Left renal pelvis (tissue), 4 donors: ENCODE measurements at regions not wholly inside any gene's neighbourhood (a gene's known extent, or its start where the extent isn't known, plus 50 kb on each side); places are given as distances from the start of the nearest gene placed in this dataset.

ENCODE experiments used
- DNase-seq, 4 donors: peaks; one replicate each; pipeline ENCODE4 v3.0.0-alpha.2; 2013; ENCODE audit warnings: low read depth in 4 of 4, low spot score in 3 of 4

- DNase-seq: no peak
These were observed 126.1 kb downstream of the SEC14L1 start for GRCh38 chr17:77266891-77267341.

- no peak for DNase-seq
These were observed 129.2 kb downstream of the SEC14L1 start for GRCh38 chr17:77269696-77270681.

GRCh38 chr17:77271411-77271810 lies 130.6 kb downstream of the SEC14L1 start:
- DNase-seq: no peak

- no peak for DNase-seq
These were observed 132.8 kb downstream of the SEC14L1 start for GRCh38 chr17:77273397-77274085.

GRCh38 chr17:77274096-77274845 lies 133.5 kb downstream of the SEC14L1 start:
- DNase-seq: no peak

GRCh38 chr17:77279448-77280303 lies 138.9 kb downstream of the SEC14L1 start:
- DNase-seq: no peak

- no peak for DNase-seq
These were observed 139.7 kb downstream of the SEC14L1 start for GRCh38 chr17:77280304-77281121.

- DNase-seq: no peak
These were observed 140.5 kb downstream of the SEC14L1 start for GRCh38 chr17:77281122-77281903.

- no peak for DNase-seq
These were observed 141.2 kb downstream of the SEC14L1 start for GRCh38 chr17:77281904-77282367.

GRCh38 chr17:77282524-77283515 lies 142.1 kb downstream of the SEC14L1 start:
- DNase-seq: no peak

- no peak for DNase-seq
These were observed 143.4 kb downstream of the SEC14L1 start for GRCh38 chr17:77284023-77284617.

GRCh38 chr17:77285594-77286390 lies 145.0 kb downstream of the SEC14L1 start:
- no peak for DNase-seq

GRCh38 chr17:77286391-77286640 lies 145.5 kb downstream of the SEC14L1 start:
- DNase-seq: no peak

GRCh38 chr17:77286641-77287431 lies 146.1 kb downstream of the SEC14L1 start:
- DNase-seq: no peak

GRCh38 chr17:77287432-77288068 lies 146.8 kb downstream of the SEC14L1 start:
- DNase-seq: no peak
